Gastrocnemius medialis (tissue), 4 donors: ENCODE measurements at regions not wholly inside any gene's neighbourhood (a gene's known extent, or its start where the extent isn't known, plus 50 kb on each side); places are given as distances from the start of the nearest gene placed in this dataset.

Source experiments
- ATAC-seq, 2 donors: fragments of 150-250 bp; one replicate each; pipeline ENCODE4 v1.9.1; 2016
- DNase-seq, 2 donors: peaks; one replicate each; pipeline ENCODE4 v3.0.0-alpha.2; 2019
- H3K27ac ChIP-seq, 4 donors: fragments of 200-600 bp; sonication (generic); 1 replicate in 1 of 4; 2 replicates in 3 of 4; pipeline ENCODE4 v1.5.1; 2016 to 2018; ENCODE audit warnings: mild to moderate bottlenecking in 2 of 4, moderate library complexity in 1 of 4
- H3K27me3 ChIP-seq, 3 donors: fragments of 200-600 bp; sonication (generic) in 2 of 3; 1 replicate in 1 of 3; 2 replicates in 2 of 3; pipeline versions ENCODE4 v1.5.1 to v1.6.0; 2016 to 2019; ENCODE audit warnings: mild to moderate bottlenecking in 1 of 3, moderate library complexity in 1 of 3
- H3K36me3 ChIP-seq, 2 donors: fragments of 200-600 bp; sonication (generic) in 1 of 2; one replicate each; pipeline ENCODE4 v1.5.1; 2017 to 2018
- H3K4me1 ChIP-seq, 2 donors: fragments of 200-600 bp; sonication (generic) in 1 of 2; one replicate each; pipeline ENCODE4 v1.5.1; 2016 to 2017; ENCODE audit warnings: mild to moderate bottlenecking in 2 of 2
- H3K4me3 ChIP-seq, 4 donors: fragments of 200-600 bp; sonication (generic) in 3 of 4; 1 replicate in 1 of 4; 2 replicates in 3 of 4; pipeline ENCODE4 v1.5.1; 2016 to 2019; ENCODE audit warnings: mild to moderate bottlenecking in 2 of 4
- H3K9me3 ChIP-seq, 3 donors: fragments of 200-600 bp; sonication (generic) in 2 of 3; 1 replicate in 1 of 3; 2 replicates in 2 of 3; pipeline ENCODE4 v1.5.1; 2016 to 2019
- CTCF ChIP-seq, 5 experiments: fragments of 450-650 bp in 3 of 5; fragments of 200-600 bp in 2 of 5; sonication (generic) in 2 of 5; IDR thresholded peaks in 4 of 5; conservative IDR thresholded peaks in 1 of 5; 1 replicate in 4 of 5; 2 replicates in 1 of 5; pipeline ENCODE4 v1.5.1; 2016 to 2019; ENCODE audit warnings: antibody characterized with exemption in 5 of 5, mild to moderate bottlenecking in 3 of 5, moderate library complexity in 3 of 5
- POLR2A ChIP-seq, 2 donors: fragments of 450-650 bp; IDR thresholded peaks; one replicate each; pipeline ENCODE4 v1.6.1; 2017; ENCODE audit warnings: antibody characterized with exemption in 2 of 2, mild to moderate bottlenecking in 2 of 2, moderate library complexity in 2 of 2
- in situ Hi-C, 4 donors: fragments of 200-750 bp; cut with MboI; loops; one replicate each; pipeline versions ENCODE4 v1.15.0 to v1.8.0; 2017; ENCODE audit warnings: low sequenced_read_pairs in 4 of 4
- intact Hi-C: fragments of 100-400 bp; cut with DNase I; formaldehyde crosslinking; loops from one replicate; pipeline ENCODE4 v1.15.1; 2023; ENCODE audit warnings: low total_unique reads

GRCh38 chr9:124108216-124108615 is 96.6 kb downstream of the LHX2 start:
- Histone ChIP-seq H3K27ac (no peak overlapping the region), H3K36me3 (no peaks in the 10 kb centered on the region), H3K4me1 (no peaks in the 10 kb centered on the region), H3K9me3 (no peaks in the 10 kb centered on the region), H3K4me3 (no peak overlapping the region), H3K27me3 (peaks cover 0 to 4% (median 4%) of the 10 kb centered on the region in 3 donors)
- no peak for DNase-seq
- ATAC-seq, result no peak
- intact Hi-C loops (no loop called here), in situ Hi-C loops (no loop called here)
- no peak for TF ChIP-seq CTCF (IDR thresholded peaks at IDR 0.05 in 4 of 5, conservative IDR thresholded peaks at IDR 0.05 in 1 of 5)
- TF ChIP-seq POLR2A (IDR thresholded peaks at IDR 0.05), result no peak

GRCh38 chr9:124110307-124110915 is 98.8 kb downstream of the LHX2 start:
- no peak for DNase-seq
- H3K36me3 ChIP-seq, result no peaks in the 10 kb centered on the region
- no peaks in the 10 kb centered on the region for H3K9me3 ChIP-seq
- no peak overlapping the region for H3K27ac ChIP-seq
- no peak overlapping the region for H3K4me3 ChIP-seq
- peaks cover 0 to 4% (median 4%) of the 10 kb centered on the region in 3 donors for H3K27me3 ChIP-seq
- in situ Hi-C loops, result no loop called here
- intact Hi-C loops, result no loop called here
- no peaks in the 10 kb centered on the region for H3K4me1 ChIP-seq
- TF ChIP-seq POLR2A (IDR thresholded peaks at IDR 0.05), result no peak
- TF ChIP-seq CTCF (IDR thresholded peaks at IDR 0.05 in 4 of 5, conservative IDR thresholded peaks at IDR 0.05 in 1 of 5), result no peak
- ATAC-seq, result no peak

GRCh38 chr9:124116683-124117363 is 105.3 kb downstream of the LHX2 start:
- Histone ChIP-seq H3K4me3 (no peak overlapping the region), H3K9me3 (no peaks in the 10 kb centered on the region), H3K27ac (no peak overlapping the region), H3K27me3 (no peaks in the 10 kb centered on the region), H3K36me3 (no peaks in the 10 kb centered on the region), H3K4me1 (no peaks in the 10 kb centered on the region)
- TF ChIP-seq POLR2A (IDR thresholded peaks at IDR 0.05) (no peak), CTCF (IDR thresholded peaks at IDR 0.05 in 4 of 5, conservative IDR thresholded peaks at IDR 0.05 in 1 of 5) (no peak)
- DNase-seq, result no peak
- ATAC-seq, result no peak
- intact Hi-C loops (no loop called here), in situ Hi-C loops (no loop called here)

GRCh38 chr9:124118894-124119293 is 107.3 kb downstream of the LHX2 start:
- no peaks in the 10 kb centered on the region for H3K9me3 ChIP-seq
- H3K27me3 ChIP-seq, result no peaks in the 10 kb centered on the region
- no peak overlapping the region for H3K4me3 ChIP-seq
- no peaks in the 10 kb centered on the region for H3K4me1 ChIP-seq
- no peak for TF ChIP-seq CTCF (IDR thresholded peaks at IDR 0.05 in 4 of 5, conservative IDR thresholded peaks at IDR 0.05 in 1 of 5)
- TF ChIP-seq POLR2A (IDR thresholded peaks at IDR 0.05), result no peak
- intact Hi-C loops (no loop called here), in situ Hi-C loops (no loop called here)
- DNase-seq, result no peak
- H3K36me3 ChIP-seq, result no peaks in the 10 kb centered on the region
- no peak for ATAC-seq
- no peak overlapping the region for H3K27ac ChIP-seq
